Epithelial cell of proximal tubule (primary cell): ENCODE measurements at regions not wholly inside any gene's neighbourhood (a gene's known extent, or its start where the extent isn't known, plus 50 kb on each side); places are given as distances from the start of the nearest gene placed in this dataset.

Experiments used
- DNase-seq: peaks from one replicate; pipeline ENCODE4 v3.0.0-alpha.2; 2011; ENCODE audit warnings: low read depth
- H3K4me3 ChIP-seq: 2 replicates; pipeline ENCODE4 v1.5.1; 2011; ENCODE audit warnings: low read depth, mild to moderate bottlenecking, low read length
- TF ChIP-seq, protein P1 (sequence below): conservative IDR thresholded peaks from 2 replicates; pipeline ENCODE4 v1.5.1; 2012; ENCODE audit warnings: low read depth, mild to moderate bottlenecking, low read length

DNA sequence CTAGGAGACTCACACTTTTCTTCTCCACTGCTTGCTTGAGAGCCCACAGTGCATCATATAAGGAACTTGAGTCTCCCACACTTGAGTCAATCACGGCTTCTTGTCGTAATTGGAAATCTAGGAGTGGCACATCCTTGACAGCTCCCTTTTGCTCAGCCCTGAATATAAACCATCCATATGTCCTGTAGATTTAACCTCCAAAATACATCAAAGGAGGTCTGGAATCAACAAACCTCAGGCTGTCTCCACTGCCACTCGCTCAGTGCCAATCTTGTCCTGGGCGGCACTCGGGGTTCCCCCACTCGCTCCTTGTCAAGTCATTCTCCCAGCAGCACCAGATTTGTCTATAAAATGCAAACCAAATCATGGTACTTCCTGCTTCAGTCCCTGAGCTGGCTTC, 84.4 kb upstream of the UQCRFS1 start:
- no peak overlapping the region for H3K4me3 ChIP-seq
- TF ChIP-seq, protein P1, sequence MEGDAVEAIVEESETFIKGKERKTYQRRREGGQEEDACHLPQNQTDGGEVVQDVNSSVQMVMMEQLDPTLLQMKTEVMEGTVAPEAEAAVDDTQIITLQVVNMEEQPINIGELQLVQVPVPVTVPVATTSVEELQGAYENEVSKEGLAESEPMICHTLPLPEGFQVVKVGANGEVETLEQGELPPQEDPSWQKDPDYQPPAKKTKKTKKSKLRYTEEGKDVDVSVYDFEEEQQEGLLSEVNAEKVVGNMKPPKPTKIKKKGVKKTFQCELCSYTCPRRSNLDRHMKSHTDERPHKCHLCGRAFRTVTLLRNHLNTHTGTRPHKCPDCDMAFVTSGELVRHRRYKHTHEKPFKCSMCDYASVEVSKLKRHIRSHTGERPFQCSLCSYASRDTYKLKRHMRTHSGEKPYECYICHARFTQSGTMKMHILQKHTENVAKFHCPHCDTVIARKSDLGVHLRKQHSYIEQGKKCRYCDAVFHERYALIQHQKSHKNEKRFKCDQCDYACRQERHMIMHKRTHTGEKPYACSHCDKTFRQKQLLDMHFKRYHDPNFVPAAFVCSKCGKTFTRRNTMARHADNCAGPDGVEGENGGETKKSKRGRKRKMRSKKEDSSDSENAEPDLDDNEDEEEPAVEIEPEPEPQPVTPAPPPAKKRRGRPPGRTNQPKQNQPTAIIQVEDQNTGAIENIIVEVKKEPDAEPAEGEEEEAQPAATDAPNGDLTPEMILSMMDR = no peak
- no peak for DNase-seq

DNA sequence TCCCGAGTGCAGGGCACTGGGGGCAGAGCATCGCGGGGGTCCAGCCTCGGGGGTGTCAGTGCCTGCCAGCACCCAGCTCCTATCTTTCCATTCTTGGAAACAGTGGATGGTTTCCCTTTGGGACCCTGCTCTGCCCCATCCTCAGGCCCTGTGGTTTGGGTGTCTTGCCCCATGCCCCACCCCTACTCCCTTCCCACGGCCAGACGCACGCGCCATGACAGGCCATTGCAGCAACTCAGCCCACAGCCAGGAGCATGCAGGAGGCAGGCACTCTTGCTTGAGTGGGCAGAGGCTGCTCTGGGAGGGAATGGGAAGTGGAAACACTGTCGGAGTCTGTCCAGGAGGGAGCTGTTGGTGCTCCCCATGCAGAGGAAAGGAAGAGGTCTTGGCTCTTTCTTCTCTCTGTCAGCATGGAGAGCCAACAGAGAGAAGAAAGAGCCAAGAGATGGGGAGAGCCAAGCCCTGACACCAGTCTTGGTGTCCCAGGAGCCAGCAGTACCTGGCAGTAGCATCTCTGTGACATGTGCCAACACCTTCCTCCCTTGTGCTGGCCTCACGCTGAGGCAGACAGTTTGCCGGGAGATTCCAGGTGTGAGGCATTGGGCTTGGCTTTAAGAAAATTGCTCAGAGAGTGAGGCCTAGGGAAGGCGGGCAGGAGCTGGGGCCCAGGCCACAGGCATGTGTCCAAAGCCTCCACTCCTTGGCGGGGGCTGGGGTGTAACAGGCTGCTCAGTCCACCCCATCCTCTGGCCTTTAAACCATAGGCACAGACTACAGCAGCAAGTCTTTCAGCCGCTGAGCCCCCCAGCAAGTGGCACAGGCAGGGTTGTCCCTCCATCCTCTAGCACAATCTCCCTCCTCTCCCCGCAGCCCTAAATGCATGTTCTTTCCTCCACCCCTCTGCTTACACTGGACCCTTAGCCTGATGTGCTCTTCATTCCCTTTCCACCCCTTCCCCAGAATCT, 86.7 kb upstream of the UQCRFS1 start:
- TF ChIP-seq, protein P1 = no peak
- H3K4me3 ChIP-seq = no peak overlapping the region
- no peak for DNase-seq

DNA sequence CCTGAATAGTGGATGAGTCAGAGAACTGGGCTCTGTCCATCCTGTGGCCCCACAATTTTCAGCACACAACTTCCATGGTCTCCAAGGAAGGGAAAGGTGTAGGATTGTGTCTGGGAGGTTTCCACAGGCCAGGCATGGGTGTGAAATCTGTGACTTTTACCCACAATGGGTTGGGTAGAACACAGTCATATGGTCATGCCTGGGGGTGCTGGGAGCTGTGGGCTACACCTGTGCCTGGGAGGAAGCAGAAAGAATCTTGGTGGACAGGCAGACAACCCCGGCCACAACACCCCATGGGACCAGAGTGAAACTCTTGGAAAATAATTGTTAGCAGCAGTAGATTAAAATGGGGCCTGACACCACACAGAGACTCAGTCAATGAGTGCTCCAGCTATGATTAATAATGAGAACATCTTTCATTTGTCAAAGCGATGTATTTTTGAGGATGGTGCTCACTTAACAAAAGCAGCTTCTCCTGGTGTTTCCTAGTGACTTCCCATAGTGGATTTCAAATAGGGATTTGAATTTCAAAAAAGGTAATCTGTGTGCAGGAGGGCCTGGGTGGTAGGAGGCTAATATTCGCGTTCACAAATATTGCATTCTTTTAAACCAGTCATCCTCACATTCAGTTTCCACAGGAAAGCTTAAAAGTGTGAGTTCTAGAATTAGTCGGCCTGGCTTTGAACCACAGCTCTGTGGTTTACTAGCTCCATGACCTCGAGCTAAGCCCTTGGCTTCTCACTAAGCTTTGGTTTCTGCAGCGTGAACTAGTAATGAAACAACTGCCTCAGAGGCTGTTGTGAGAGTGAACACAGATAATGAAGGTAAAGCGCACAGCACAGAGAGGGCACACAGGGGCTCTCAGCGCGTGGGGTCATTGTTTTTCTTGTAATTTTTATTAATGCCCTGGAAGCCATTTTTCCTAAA, 89.3 kb upstream of the UQCRFS1 start:
- no peak overlapping the region for H3K4me3 ChIP-seq
- no peak for DNase-seq
- TF ChIP-seq, protein P1 = no peak

DNA sequence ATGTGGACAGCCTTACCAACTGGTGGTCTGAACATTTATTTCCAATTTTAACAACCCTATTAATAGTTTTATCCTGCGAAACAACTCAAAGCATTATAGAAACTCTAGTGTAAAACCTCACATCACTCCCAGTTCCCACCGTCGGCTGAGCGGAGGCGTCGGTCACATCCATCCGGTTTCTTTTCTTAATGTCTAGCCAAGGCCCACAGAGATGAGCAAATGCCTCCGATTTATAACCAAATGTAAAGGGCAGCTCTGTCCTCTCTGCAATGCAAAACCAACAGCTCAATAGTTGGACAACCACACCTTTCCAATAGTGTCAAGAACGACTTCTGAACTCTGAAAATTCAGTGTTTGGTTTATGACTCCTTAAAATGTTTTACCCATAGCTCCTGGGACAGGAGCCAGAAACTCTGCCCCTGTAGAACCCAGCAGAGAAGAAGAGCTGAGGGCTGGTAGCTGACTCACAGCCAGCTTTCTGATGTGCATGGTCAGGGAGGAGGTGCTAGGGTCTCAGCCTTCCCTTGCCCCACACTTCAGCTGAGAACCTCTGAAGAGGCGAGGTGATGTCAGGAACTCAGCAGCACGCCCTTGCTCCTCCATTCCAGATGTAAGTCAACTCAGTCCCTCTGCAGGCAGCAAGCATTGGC, 90.2 kb upstream of the UQCRFS1 start:
- no peak for DNase-seq
- TF ChIP-seq, protein P1 = no peak
- H3K4me3 ChIP-seq = no peak overlapping the region

DNA sequence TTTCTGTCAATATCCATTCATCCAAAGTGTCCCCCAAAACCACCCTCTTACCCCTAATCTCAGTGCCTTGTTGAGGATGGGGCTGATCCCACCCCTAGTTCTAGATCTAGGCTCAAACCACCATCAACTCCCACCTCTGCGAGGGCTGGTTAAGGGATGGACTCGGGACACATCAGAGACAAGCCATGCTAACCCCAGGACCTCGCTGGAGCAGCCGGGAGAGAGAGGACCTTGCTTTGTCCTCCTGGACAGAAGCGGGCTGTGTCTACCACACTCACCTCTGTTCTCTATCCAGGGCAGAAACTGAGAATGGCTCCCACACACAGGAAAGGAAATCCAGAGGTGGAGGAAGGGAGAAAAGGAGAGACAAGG, 90.8 kb upstream of the UQCRFS1 start:
- TF ChIP-seq, protein P1 = no peak
- H3K4me3 ChIP-seq = no peak overlapping the region
- no peak for DNase-seq

DNA sequence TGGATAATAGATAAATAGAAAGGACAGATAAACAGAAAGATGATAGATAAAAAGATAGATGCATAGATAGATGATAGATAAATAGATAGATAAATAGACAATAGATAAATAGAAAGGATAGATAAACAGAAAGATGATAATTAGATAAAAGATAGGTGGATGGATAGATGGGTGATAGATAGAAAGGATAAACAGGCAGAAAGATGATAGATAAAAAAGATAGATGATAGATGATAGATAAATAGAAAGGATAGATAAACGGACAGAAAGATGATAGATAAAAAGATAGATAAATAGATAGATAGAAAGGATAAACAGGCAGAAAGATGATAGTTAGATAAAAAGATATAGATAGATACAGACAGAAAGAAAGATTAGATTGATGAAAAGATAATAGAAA, 92.3 kb upstream of the UQCRFS1 start:
- no peak for DNase-seq
- TF ChIP-seq, protein P1 = no peak
- no peak overlapping the region for H3K4me3 ChIP-seq
